ENCODE measurements at regions not wholly inside any gene's neighbourhood (a gene's known extent, or its start where the extent isn't known, plus 50 kb on each side); places are given as distances from the start of the nearest gene placed in this dataset.

GRCh38 chr3:117404141-117404540 is 694.6 kb downstream of the TUSC7 start:
- DNase-seq (ENCODE audit: low read depth), result no peak

GRCh38 chr3:117404730-117405129 is 695.2 kb downstream of the TUSC7 start:
- DNase-seq (ENCODE audit: low read depth), result no peak

GRCh38 chr3:117405359-117405758 is 695.8 kb downstream of the TUSC7 start:
- DNase-seq (ENCODE audit: low read depth), result no peak

GRCh38 chr3:117407317-117407716 is 697.7 kb downstream of the TUSC7 start:
- no peak for DNase-seq (ENCODE audit: low read depth)

GRCh38 chr3:117408811-117409210 is 699.2 kb downstream of the TUSC7 start:
- no peak for DNase-seq (ENCODE audit: low read depth)

- DNase-seq (ENCODE audit: low read depth), result no peak
These were observed 699.7 kb downstream of the TUSC7 start for GRCh38 chr3:117409256-117409655.

- DNase-seq (ENCODE audit: low read depth), result no peak
These were observed 700.3 kb downstream of the TUSC7 start for GRCh38 chr3:117409701-117410459.

- DNase-seq (ENCODE audit: low read depth), result no peak
These were observed 702.4 kb downstream of the TUSC7 start for GRCh38 chr3:117411971-117412370.

- DNase-seq (ENCODE audit: low read depth), result no peak
These were observed 707.8 kb downstream of the TUSC7 start for GRCh38 chr3:117417411-117417810.

- no peak for DNase-seq (ENCODE audit: low read depth)
These were observed 717.5 kb downstream of the TUSC7 start for GRCh38 chr3:117427081-117427480.

- no peak for DNase-seq (ENCODE audit: low read depth)
These were observed 723.8 kb downstream of the TUSC7 start for GRCh38 chr3:117433427-117433826.

GRCh38 chr3:117434661-117435412 is 725.3 kb downstream of the TUSC7 start:
- DNase-seq (ENCODE audit: low read depth), result no peak

- DNase-seq (ENCODE audit: low read depth), result no peak
These were observed 725.9 kb downstream of the TUSC7 start for GRCh38 chr3:117435506-117435905.

GRCh38 chr3:117439812-117440211 is 730.2 kb downstream of the TUSC7 start:
- DNase-seq (ENCODE audit: low read depth), result no peak

GRCh38 chr3:117441851-117442250 is 732.3 kb downstream of the TUSC7 start:
- DNase-seq (ENCODE audit: low read depth), result no peak

GRCh38 chr3:117442566-117442965 is 733.0 kb downstream of the TUSC7 start:
- no peak for DNase-seq (ENCODE audit: low read depth)

GRCh38 chr3:117443014-117443413 is 733.4 kb downstream of the TUSC7 start:
- DNase-seq (ENCODE audit: low read depth), result no peak

- DNase-seq (ENCODE audit: low read depth), result no peak
These were observed 734.6 kb downstream of the TUSC7 start for GRCh38 chr3:117444175-117444574.

- no peak for DNase-seq (ENCODE audit: low read depth)
These were observed 737.8 kb downstream of the TUSC7 start for GRCh38 chr3:117447419-117447818.

GRCh38 chr3:117450026-117450425 is 740.4 kb downstream of the TUSC7 start:
- no peak for DNase-seq (ENCODE audit: low read depth)

- no peak for DNase-seq (ENCODE audit: low read depth)
These were observed 744.7 kb downstream of the TUSC7 start for GRCh38 chr3:117454254-117454653.

- no peak for DNase-seq (ENCODE audit: low read depth)
These were observed 745.3 kb downstream of the TUSC7 start for GRCh38 chr3:117454908-117455307.

GRCh38 chr3:117455782-117456181 is 746.2 kb downstream of the TUSC7 start:
- no peak for DNase-seq (ENCODE audit: low read depth)
